GM12878 (cell line): ENCODE measurements at regions not wholly inside any gene's neighbourhood (a gene's known extent, or its start where the extent isn't known, plus 50 kb on each side); places are given as distances from the start of the nearest gene placed in this dataset.
A peak's percentile ranks its signal among the peaks of the same experiment; 100 is the strongest.

Source experiments
- BHLHE40 ChIP-seq, 2 experiments: fragments of 450-650 bp in 1 of 2; IDR thresholded peaks; 2 replicates each; pipeline ENCODE4 v1.6.1; 2011 to 2017; ENCODE audit warnings: low read depth in 2 of 2, borderline replicate concordance in 1 of 2, improper control_type of control experiment in 1 of 2, low read length in 1 of 2, mild to moderate bottlenecking in 1 of 2
- CEBPB ChIP-seq, 2 experiments: fragments of 150-350 bp in 1 of 2; IDR thresholded peaks; 2 replicates each; pipeline ENCODE4 v1.6.1; 2012 to 2014; ENCODE audit warnings: low read depth in 2 of 2, low read length in 2 of 2, borderline replicate concordance in 1 of 2, inconsistent platforms in 1 of 2
- CEBPZ ChIP-seq: fragments of 150-350 bp; IDR thresholded peaks from 2 replicates; pipeline ENCODE4 v1.6.1; 2016; ENCODE audit warnings: low read depth, low read length
- FOXM1 ChIP-seq: IDR thresholded peaks from 2 replicates; pipeline ENCODE4 v1.6.1; 2012; ENCODE audit warnings: low read depth, mild to moderate bottlenecking, inconsistent platforms, low read length, moderate library complexity
- JUND ChIP-seq: IDR thresholded peaks from 2 replicates; pipeline ENCODE4 v1.6.1; 2012; ENCODE audit warnings: low read depth, mild to moderate bottlenecking, low read length, improper control_type of control experiment, moderate library complexity
- RELB ChIP-seq: fragments of 450-650 bp; IDR thresholded peaks from 2 replicates; pipeline ENCODE4 v1.6.1; 2017; ENCODE audit warnings: low read depth, mild to moderate bottlenecking, moderate library complexity
- SIX5 ChIP-seq: IDR thresholded peaks from 2 replicates; pipeline ENCODE4 v1.6.1; 2011; ENCODE audit warnings: mild to moderate bottlenecking, low read depth, low read length, moderate library complexity; ENCODE audit not compliant: severe bottlenecking
- STAT1 ChIP-seq: fragments of 450-650 bp; conservative IDR thresholded peaks from 2 replicates; pipeline ENCODE4 v1.6.1; 2014; ENCODE audit warnings: antibody characterized with exemption, mild to moderate bottlenecking
- SUPT20H ChIP-seq: IDR thresholded peaks from 2 replicates; pipeline ENCODE4 v1.6.1; 2011; ENCODE audit warnings: low read depth, mild to moderate bottlenecking, low read length, moderate library complexity, borderline replicate concordance; ENCODE audit not compliant: control insufficient read depth
- ZBTB40 ChIP-seq: fragments of 450-650 bp; IDR thresholded peaks from 2 replicates; pipeline ENCODE4 v1.6.1; 2016; ENCODE audit warnings: mild to moderate bottlenecking, moderate library complexity, borderline replicate concordance
- ZNF592 ChIP-seq: fragments of 450-650 bp; IDR thresholded peaks from 2 replicates; pipeline ENCODE4 v1.6.1; 2017; ENCODE audit warnings: mild to moderate bottlenecking, moderate library complexity
- TF ChIP-seq, protein P1 (sequence below): IDR thresholded peaks from 2 replicates; pipeline ENCODE4 v1.6.1; 2011; ENCODE audit warnings: low read depth, low read length, improper control_type of control experiment, borderline replicate concordance
- TF ChIP-seq, protein P2 (sequence below): fragments of 450-650 bp; IDR thresholded peaks from 2 replicates; pipeline ENCODE4 v1.6.1; 2016; ENCODE audit warnings: mild to moderate bottlenecking

DNA sequence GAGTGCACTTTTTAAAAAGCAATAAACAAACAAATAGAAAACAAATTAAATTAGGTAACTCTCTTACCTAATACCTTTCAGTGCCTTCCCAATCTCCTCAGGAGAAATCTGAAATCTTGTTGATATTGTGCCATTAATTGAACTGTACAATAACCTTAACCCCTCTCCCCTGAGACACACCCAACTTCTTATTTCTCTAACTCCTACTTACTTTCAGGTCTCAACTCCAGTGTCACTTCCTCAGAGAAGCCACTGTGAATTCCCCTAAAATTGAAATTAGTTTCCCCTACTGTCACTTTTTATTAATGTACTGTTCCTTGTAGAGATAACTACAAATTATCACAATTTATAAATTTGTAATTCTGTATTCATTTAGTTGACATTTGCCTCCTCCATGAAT lies 295.3 kb upstream of the TNC start (continued):
- TF ChIP-seq ZBTB40: no peak
- TF ChIP-seq RELB: peak; percentile 85
- TF ChIP-seq STAT1: no peak
- no peak for TF ChIP-seq ZNF592
- TF ChIP-seq CEBPZ: no peak
- TF ChIP-seq SUPT20H: no peak
- TF ChIP-seq, protein P1, sequence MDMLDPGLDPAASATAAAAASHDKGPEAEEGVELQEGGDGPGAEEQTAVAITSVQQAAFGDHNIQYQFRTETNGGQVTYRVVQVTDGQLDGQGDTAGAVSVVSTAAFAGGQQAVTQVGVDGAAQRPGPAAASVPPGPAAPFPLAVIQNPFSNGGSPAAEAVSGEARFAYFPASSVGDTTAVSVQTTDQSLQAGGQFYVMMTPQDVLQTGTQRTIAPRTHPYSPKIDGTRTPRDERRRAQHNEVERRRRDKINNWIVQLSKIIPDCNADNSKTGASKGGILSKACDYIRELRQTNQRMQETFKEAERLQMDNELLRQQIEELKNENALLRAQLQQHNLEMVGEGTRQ: no peak
- no peak for TF ChIP-seq FOXM1
- peak; percentile 27 to 31; a peak in 1 of 4 replicates for TF ChIP-seq BHLHE40 (IDR thresholded peaks at IDR 0.05; ENCODE audit: borderline replicate concordance in 1 of 2, low read depth in 2 of 2, low read length in 1 of 2)
- TF ChIP-seq CEBPB (IDR thresholded peaks at IDR 0.05; ENCODE audit: borderline replicate concordance in 1 of 2, low read depth in 2 of 2, low read length in 2 of 2): no peak
- no peak for TF ChIP-seq SIX5
- TF ChIP-seq, protein P2, sequence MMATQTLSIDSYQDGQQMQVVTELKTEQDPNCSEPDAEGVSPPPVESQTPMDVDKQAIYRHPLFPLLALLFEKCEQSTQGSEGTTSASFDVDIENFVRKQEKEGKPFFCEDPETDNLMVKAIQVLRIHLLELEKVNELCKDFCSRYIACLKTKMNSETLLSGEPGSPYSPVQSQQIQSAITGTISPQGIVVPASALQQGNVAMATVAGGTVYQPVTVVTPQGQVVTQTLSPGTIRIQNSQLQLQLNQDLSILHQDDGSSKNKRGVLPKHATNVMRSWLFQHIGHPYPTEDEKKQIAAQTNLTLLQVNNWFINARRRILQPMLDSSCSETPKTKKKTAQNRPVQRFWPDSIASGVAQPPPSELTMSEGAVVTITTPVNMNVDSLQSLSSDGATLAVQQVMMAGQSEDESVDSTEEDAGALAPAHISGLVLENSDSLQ: 0 out of 2 replicates have a peak, but pooled peaks have one; percentile 29
- no peak for TF ChIP-seq JUND
